K562 (cell line): ENCODE measurements at regions not wholly inside any gene's neighbourhood (a gene's known extent, or its start where the extent isn't known, plus 50 kb on each side); places are given as distances from the start of the nearest gene placed in this dataset.

Experiments used
- CTCF ChIP-seq, 3 experiments: IDR thresholded peaks in 2 of 3; conservative IDR thresholded peaks in 1 of 3; 2 replicates each; pipeline ENCODE4 v1.5.1; 2011 to 2012; ENCODE audit warnings: low read length in 3 of 3, mild to moderate bottlenecking in 3 of 3, control low read depth in 2 of 3, improper control_type of control experiment in 1 of 3, inconsistent platforms in 1 of 3, low read depth in 1 of 3, mixed read lengths in 1 of 3, moderate library complexity in 1 of 3; ENCODE audit not compliant: insufficient read depth in 2 of 3
- EZH2 ChIP-seq: IDR thresholded peaks from 2 replicates; pipeline ENCODE4 v1.6.1; 2012; ENCODE audit warnings: low read depth, mild to moderate bottlenecking, inconsistent platforms, low read length, borderline replicate concordance
- MAZ ChIP-seq, 2 experiments: fragments of 450-650 bp in 1 of 2; sonication (generic) in 1 of 2; formaldehyde crosslinking; IDR thresholded peaks in 1 of 2; conservative IDR thresholded peaks in 1 of 2; 2 replicates each; pipeline versions ENCODE4 v1.4.0 to v1.5.0; 2020; ENCODE audit warnings: mild to moderate bottlenecking in 1 of 2, missing genetic modification reagents in 1 of 2
- POLR2A ChIP-seq: fragments of 450-650 bp; conservative IDR thresholded peaks from 2 replicates; pipeline ENCODE4 v1.6.1; 2016
- USF2 ChIP-seq: sonication (generic); formaldehyde crosslinking; IDR thresholded peaks from 2 replicates; pipeline ENCODE4 v1.5.0; 2020; ENCODE audit warnings: missing genetic modification reagents
- YBX1 ChIP-seq: fragments of 450-650 bp; IDR thresholded peaks from 2 replicates; pipeline ENCODE4 v1.7.1; 2016; ENCODE audit warnings: mild to moderate bottlenecking
- ZC3H11A ChIP-seq: IDR thresholded peaks from 2 replicates; pipeline ENCODE4 v1.6.1; 2012; ENCODE audit warnings: low read depth, low read length, improper control_type of control experiment
- ZC3H4 ChIP-seq: sonication (generic); formaldehyde crosslinking; IDR thresholded peaks from 2 replicates; pipeline ENCODE4 v1.9.0; 2021; ENCODE audit warnings: missing genetic modification reagents, borderline replicate concordance
- ZEB2 ChIP-seq: fragments of 450-650 bp; IDR thresholded peaks from 2 replicates; pipeline ENCODE4 v1.6.1; 2016
- ZNF431 ChIP-seq: sonication (generic); formaldehyde crosslinking; IDR thresholded peaks from 2 replicates; pipeline ENCODE4 v1.8.0; 2022; ENCODE audit warnings: mild to moderate bottlenecking, missing genetic modification reagents

- TF ChIP-seq ZNF431 (CRISPR knock-in tag) (no peak), ZC3H11A (no peak), EZH2 (no peak), USF2 (CRISPR knock-in tag) (no peak), YBX1 (no peak), CTCF (IDR thresholded peaks at IDR 0.05 in 2 of 3, conservative IDR thresholded peaks at IDR 0.05 in 1 of 3; ENCODE audit: insufficient read depth in 2 of 3, low read depth in 1 of 3, low read length in 3 of 3) (no peak), MAZ (CRISPR knock-in tag; conservative IDR thresholded peaks at IDR 0.05 in 1 of 2, IDR thresholded peaks at IDR 0.05 in 1 of 2) (no peak), ZEB2 (no peak), ZC3H4 (CRISPR knock-in tag) (no peak), POLR2A (no peak)
Measured at GRCh38 chr16:7057458-7057857, 275.2 kb upstream of the RBFOX1 start.
